HG03342 (cell line): ENCODE measurements at regions not wholly inside any gene's neighbourhood (a gene's known extent, or its start where the extent isn't known, plus 50 kb on each side); places are given as distances from the start of the nearest gene placed in this dataset.
"Not testable (repeated sequence)": the region's sequence is repeated elsewhere in the genome, so short reads cannot be mapped to it uniquely, and the experiment has no call there.

ENCODE experiments used
- ATAC-seq: cut with Tn5 transposase; IDR thresholded peaks from one replicate; pipeline ENCODE4 v1.9.1; 2021; ENCODE audit warnings: mild to moderate bottlenecking, moderate library complexity; ENCODE audit not compliant: unreplicated experiment

DNA sequence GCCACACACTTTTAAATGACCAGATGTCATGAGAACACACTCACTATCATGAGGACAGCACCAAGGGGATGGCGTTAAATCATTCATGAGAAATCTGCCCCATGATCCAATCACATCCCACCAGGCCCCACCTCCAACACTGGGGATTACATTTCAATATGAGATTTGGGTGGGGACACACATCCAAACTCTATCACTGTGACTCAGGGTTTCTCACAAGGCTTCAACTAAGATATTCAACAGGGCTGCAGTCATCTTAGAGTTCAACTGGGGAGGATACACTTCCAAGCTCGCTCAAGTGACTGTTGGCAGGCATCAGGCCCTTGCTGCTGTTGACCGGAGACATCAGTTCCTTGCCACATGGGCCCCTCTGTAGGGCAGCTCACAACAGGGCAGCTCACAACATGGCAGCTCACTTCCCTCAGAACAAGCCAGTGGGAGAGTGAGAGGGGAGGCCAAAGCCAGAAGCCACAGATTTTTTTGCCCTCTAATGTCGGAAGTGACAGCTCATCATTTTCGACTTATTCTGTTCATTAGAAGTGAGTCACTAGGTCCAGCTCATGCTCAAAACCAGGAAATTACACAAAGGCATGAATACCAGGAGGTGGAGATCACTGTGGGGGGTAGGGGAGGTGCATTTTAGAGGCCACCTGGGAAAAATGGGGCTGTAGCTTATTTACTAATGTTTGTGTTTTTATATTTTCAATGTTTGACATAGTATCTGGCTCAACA is 50.8 kb upstream of the PTHLH start:
- ATAC-seq: no peak

- ATAC-seq: no peak
These were observed 51.9 kb upstream of the PTHLH start for GRCh38 chr12:28024231-28024995.

- ATAC-seq: no peak
These were observed 53.4 kb upstream of the PTHLH start for GRCh38 chr12:28025821-28026505.

DNA sequence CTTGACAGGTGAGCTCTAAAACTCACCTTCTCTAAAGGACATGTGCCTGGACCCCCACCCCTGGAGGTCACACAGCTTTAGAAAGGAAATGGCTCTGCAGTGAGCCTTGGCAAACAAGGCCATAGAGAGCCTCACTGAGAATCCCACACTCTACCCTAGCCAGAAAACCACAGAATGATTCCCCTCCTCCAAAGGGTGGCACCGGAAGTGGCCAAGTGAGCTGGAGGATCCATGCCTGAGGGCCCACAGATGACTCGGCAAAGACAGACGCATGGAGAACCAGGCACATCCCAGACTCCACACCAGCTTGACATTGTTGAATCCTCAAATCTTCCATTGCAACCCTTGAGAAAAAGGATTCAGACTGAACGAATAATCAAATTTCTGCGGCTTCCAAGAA is 54.2 kb upstream of the PTHLH start:
- ATAC-seq: no peak

DNA sequence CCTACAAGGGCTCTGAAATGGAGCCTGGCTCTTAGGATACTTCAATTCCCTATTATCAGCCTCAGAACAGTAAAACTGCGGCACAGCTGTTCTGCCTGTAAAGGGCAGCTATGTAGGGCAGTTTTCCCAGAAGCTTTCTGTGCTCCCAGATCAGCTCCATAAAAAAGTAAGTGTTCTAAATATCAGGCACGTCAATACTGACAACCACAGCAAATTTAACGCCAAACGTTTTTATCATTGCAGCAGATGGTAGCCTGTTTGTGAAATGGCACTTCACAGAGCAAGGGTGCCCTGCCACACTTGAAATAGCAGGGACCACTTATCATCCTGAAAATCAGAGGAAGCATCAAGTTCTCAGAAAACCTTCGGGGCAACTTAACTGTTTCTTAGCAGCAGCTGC is 54.8 kb upstream of the PTHLH start:
- ATAC-seq: no peak

- ATAC-seq: no peak
These were observed 55.6 kb upstream of the PTHLH start for GRCh38 chr12:28027947-28028724.

DNA sequence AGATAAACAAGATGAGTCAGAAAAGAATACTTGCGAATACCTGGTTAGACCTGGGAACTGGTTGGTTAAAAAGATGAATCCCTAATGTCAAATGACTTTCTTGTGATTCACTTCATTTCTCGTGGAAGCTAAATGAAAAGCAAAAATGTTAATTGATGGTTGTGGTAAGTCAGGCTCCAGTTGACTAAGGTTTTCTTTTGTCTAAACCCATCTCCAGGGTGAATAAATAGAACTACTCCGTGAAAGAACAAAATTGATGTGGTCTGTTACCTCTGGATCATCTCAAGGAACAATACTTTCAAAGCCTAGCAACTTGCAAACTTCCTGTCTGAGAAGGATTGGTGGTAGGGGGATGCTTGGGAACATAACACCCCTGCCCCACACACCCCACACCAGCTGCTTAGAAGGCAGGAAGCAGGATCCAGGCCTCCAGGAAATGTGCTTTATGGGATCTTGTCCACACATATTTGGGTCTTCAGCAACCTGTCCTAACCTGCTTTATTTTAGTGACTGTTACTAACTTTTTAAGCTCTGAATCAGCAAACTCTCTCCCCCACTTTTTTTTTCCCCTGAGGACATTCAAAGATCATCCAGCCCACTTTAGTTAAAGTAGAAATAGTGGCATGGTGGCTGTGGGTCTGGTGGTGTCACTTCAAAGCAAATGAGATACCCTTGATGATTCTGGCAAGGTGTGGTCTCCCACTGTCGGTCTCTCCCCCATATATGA is 60.4 kb upstream of the PTHLH start:
- no peak for ATAC-seq

- ATAC-seq: no peak
These were observed 61.0 kb upstream of the PTHLH start for GRCh38 chr12:28033538-28033915.

- no peak for ATAC-seq
These were observed 61.7 kb upstream of the PTHLH start for GRCh38 chr12:28034271-28034670.

DNA sequence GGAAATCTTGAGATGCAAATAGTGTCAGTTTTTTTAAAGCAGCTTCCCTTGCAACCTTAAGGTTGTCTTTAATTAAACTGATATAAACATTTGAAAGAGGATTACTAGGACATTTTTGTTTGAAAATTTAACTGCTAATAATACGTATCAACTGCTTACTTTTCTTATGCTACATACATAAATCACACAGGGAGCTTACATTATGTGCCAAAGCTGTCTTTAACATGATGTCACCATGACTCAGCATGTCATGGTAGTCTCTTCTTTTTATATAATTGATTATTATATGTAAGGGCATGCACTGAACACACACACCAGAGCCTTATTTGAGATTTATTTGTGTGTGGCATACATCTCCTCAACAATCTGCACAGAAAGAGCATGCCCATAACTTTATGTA is 63.0 kb upstream of the PTHLH start:
- ATAC-seq: no peak

- ATAC-seq: no peak
These were observed 64.4 kb upstream of the PTHLH start for GRCh38 chr12:28036940-28037339.

GRCh38 chr12:28040246-28040645 is 67.7 kb upstream of the PTHLH start:
- ATAC-seq: no peak

GRCh38 chr12:28046600-28046999 is 74.1 kb upstream of the PTHLH start:
- ATAC-seq: not testable (repeated sequence)

GRCh38 chr12:28050606-28051005 is 78.1 kb upstream of the PTHLH start:
- ATAC-seq: no peak

- no peak for ATAC-seq
These were observed 79.2 kb upstream of the PTHLH start for GRCh38 chr12:28051516-28052354.

GRCh38 chr12:28053564-28053963 is 81.0 kb upstream of the PTHLH start:
- no peak for ATAC-seq

GRCh38 chr12:28054583-28054982 is 82.0 kb upstream of the PTHLH start:
- ATAC-seq: no peak

DNA sequence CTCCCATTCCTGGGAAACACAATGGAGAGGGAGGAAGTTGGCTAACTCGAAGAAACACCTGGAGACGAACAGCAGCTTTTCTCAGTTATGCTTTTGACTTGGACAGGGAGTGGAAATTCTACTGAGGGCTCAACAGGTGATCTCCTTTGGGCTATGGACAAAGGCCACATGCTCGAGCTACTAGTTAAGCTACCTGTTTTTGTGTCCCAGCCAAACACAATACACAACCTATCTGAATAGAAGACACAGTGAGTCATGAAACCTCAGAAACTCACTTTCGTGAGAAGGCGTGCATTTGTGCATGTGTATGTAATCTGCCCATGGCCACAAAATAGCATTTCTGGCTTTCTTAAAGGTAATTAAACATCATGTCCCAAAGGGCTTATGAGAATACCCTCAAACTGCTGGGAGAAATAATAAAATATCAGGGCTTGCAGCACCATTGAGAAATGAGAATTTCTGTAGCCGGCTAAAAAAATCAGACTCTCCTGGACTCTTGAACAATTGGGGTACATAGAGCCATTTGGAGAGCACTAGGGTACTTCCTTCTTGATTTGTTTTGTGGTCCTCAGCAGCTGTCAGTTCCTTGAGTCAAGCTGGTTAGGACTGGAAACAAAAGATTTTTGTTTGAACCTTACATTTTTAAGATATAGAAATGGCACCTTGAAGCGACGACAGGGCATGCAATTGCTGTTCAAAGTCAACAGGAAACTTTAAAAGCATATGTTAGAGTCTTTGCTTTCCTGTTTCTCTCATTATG is 85.5 kb upstream of the PTHLH start:
- no peak for ATAC-seq

DNA sequence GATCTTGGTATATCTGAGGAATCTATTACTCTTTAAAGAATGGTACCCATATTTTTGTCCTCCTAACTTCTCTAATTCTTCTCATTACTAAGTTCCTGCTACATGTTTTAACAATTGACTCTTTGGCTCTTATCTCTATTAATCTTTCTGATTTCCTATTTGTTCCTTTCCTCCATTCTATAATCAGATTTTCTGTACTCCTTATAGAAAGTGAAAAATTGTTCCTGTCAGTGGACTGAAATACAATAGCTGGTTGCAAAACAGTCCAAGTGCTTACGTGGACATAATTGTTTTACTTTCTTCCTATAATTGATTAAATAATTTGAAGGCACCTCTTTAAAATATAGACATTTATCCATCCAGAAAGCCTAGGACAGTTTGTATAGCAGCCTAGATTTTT is 86.7 kb upstream of the PTHLH start:
- no peak for ATAC-seq
